Right cardiac atrium (tissue), 5 donors: ENCODE measurements at regions not wholly inside any gene's neighbourhood (a gene's known extent, or its start where the extent isn't known, plus 50 kb on each side); places are given as distances from the start of the nearest gene placed in this dataset.
"Not testable (repeated sequence)": the region's sequence is repeated elsewhere in the genome, so short reads cannot be mapped to it uniquely, and the experiment has no call there.

Experiments used
- ATAC-seq, 2 donors: fragments of 200-7000 bp; cut with Tn5 transposase; one replicate each; pipeline versions ENCODE4 v1.8.0 to v1.9.1; 2020; ENCODE audit warnings: moderate library complexity in 2 of 2, mild to moderate bottlenecking in 1 of 2
- DNase-seq, 3 donors: peaks; one replicate each; pipeline ENCODE4 v3.0.0-alpha.2; 2020
- H3K27ac ChIP-seq: one replicate; pipeline ENCODE4 v1.5.1; 2013; ENCODE audit warnings: mild to moderate bottlenecking, low read length, control low read depth, moderate library complexity
- H3K27me3 ChIP-seq: one replicate; pipeline ENCODE4 v1.6.1; 2013; ENCODE audit not compliant: control insufficient read depth, insufficient read depth
- H3K4me1 ChIP-seq: one replicate; pipeline ENCODE4 v1.6.1; 2013; ENCODE audit warnings: low read length; ENCODE audit not compliant: control insufficient read depth, insufficient read depth
- H3K4me3 ChIP-seq: one replicate; pipeline ENCODE4 v1.5.1; 2013; ENCODE audit warnings: low read length, control low read depth
- H3K9me3 ChIP-seq: one replicate; pipeline ENCODE4 v1.6.1; 2013; ENCODE audit warnings: low read length; ENCODE audit not compliant: control insufficient read depth
- WGBS: extraction: QIAGEN DNeasy Blood & Tissue Kit; methylation state at CpG from one replicate; pipeline ENCODE4 v1.1.7; 2013; 5-methylcytosine and 5-hydroxymethylcytosine counted together
- intact Hi-C, 4 donors: fragments of 100-400 bp; cut with DNase I; formaldehyde crosslinking; loops; one replicate each; pipeline versions ENCODE4 v1.11.0 to v1.14.0; 2022 to 2023
- donor health status: healthy with polysubstance abuse.
- donor health status: DM: no; HTN: yes; CAD: no.
- donor health status: DM: no; HTN: no; CAD: no.
- donor health status: DM: no; HTN: yes; CAD: no; lungs with severe emphysema.
- donor health status: DM: yes; HTN: yes; CAD: no.

DNA sequence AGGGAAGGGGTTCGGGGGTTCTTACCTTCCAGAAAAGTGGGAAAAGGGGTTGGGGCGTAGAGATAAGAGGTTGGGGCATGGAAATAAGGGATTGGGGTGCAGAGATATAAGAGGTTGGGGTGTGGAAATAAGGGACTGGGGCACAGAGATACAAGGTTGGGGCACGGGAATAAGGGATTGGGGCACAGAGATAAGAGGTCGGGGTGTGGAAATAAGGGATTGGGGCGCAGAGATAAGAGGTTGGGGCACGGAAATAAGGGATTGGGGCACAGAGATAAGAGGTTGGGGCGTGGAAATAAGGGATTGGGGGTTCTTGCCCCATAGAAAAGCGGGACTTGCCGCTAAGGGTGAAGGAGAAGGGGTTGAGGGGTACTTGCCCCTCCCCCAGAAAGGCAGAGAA, 183.9 kb downstream of the CD83 start:
- H3K9me3 ChIP-seq, H3K27ac ChIP-seq, ATAC-seq, H3K27me3 ChIP-seq, DNase-seq, intact Hi-C loops, H3K4me3 ChIP-seq, H3K4me1 ChIP-seq: not testable (repeated sequence)
- WGBS: 88% methylated on average over 9 of the region's 9 CpGs

DNA sequence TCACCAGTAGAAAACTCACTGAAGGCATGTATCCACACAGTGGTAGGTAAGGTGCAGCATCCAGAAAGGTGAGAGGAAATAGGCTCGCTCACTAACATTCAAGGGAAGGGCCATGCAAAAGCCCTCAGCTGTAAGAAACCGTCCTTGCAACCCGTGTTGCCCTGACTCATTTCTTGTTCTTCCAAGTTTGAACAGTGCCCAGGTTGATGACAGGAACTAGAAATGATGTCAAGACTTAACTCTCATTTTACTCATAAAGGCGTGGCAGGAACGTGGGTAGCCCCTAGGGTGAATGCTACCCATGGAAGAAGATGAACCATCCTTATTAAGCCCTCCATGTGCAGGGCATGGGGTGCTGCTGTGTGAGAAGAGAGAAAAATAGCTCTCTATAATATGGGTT, 187.6 kb downstream of the CD83 start:
- H3K4me3 ChIP-seq: no peak overlapping the region
- no peaks in the 10 kb centered on the region for H3K4me1 ChIP-seq
- H3K27ac ChIP-seq: no peak overlapping the region
- no peak for ATAC-seq
- intact Hi-C loops: no loop called here
- no peaks in the 10 kb centered on the region for H3K27me3 ChIP-seq
- no peaks in the 10 kb centered on the region for H3K9me3 ChIP-seq
- 88% methylated on average over 5 of the region's 5 CpGs for WGBS
- DNase-seq: no peak

DNA sequence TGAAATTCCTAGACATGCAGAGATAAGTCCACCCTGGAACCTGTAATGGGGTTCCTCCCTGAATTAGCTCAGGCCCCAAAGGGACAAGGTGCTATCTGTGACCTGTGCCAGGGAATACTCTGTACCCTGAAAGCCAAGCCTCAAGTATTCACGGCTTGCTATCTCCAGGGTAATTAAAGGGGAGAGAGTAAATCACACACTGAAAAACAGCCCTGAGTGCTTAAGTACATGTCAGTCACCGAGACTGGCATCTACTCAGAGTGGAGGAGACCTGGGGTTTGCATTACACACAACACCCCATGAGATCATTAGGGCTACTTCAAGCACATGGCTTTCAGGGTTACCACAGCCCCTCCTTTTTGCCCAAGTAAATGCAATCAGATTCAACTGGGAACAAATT, 188.1 kb downstream of the CD83 start:
- no peak overlapping the region for H3K27ac ChIP-seq
- no peaks in the 10 kb centered on the region for H3K27me3 ChIP-seq
- WGBS: 66% methylated on average over 2 of the region's 2 CpGs
- H3K9me3 ChIP-seq: no peaks in the 10 kb centered on the region
- H3K4me1 ChIP-seq: no peaks in the 10 kb centered on the region
- no peak overlapping the region for H3K4me3 ChIP-seq
- DNase-seq: no peak
- intact Hi-C loops: no loop called here
- peak; percentile 40 to 57 for ATAC-seq

DNA sequence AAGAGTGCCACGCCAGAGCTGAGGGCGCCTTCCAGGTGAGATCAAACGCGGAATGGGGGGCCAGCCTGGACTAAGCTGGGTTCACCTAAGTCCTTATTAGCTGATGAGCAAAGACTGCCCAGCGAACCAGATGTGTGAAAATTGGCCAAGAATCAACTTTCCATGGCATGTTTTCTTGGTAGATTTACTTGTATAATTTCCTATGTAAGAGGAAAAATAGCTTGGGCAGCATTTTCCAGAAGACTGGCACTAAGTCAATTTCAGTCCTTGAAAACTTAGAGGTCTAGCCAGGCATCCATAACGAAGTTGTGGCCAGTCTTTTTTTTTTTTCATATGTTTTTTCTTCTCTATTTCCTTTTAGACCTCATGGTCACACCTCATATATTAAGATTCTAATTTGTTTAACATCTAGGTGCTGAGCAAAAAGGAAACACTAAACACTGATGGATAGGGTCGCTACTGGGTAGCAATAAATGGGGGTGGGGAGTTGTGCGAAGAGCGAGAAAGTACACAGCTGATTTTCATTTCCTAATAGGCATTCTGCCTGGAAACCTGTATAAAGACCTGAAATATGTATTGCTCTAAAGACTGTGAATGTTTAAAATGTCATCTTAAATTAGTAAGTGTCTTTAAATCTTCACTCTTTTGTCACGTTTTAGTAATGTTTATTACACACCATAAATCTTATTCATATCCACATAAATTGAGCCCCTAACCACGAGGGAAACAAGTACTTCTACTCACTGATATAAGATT, 188.8 kb downstream of the CD83 start:
- H3K4me3 ChIP-seq: no peak overlapping the region
- H3K27ac ChIP-seq: no peak overlapping the region
- intact Hi-C loops: no loop called here

DNA sequence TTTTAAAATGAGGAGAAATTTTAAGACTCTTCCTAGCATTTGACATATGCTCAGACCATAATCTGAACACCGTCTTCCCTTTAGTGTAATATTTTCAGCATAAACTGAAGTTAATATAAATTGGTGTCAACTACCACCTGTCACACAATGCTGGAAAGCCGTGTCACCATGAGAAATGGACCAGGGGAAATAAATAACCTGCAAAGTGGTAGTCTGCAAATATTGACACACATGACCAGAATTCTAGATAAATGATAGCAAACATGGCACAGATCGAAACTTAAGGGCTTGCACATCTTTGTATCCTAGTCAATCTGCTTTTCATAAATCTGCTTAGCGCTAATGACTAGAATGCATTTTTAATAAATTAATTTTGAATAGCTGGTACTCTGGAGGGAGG, 191.9 kb downstream of the CD83 start:
- no peaks in the 10 kb centered on the region for H3K27me3 ChIP-seq
- H3K4me3 ChIP-seq: no peak overlapping the region
- 94% methylated on average over 4 of the region's 4 CpGs for WGBS
- no peak overlapping the region for H3K27ac ChIP-seq
- no peaks in the 10 kb centered on the region for H3K4me1 ChIP-seq
- DNase-seq: no peak
- no peaks in the 10 kb centered on the region for H3K9me3 ChIP-seq
- ATAC-seq: no peak
- intact Hi-C loops: no loop called here

More for the DNA sequence above, 188.8 kb downstream of the CD83 start:
- Histone ChIP-seq H3K27me3 (no peaks in the 10 kb centered on the region), H3K9me3 (no peaks in the 10 kb centered on the region), H3K4me1 (no peaks in the 10 kb centered on the region)
- ATAC-seq (peak in 1 of 2 donors; percentile 18), DNase-seq (no peak)
- WGBS: 64% methylated on average over 11 of the region's 11 CpGs

DNA sequence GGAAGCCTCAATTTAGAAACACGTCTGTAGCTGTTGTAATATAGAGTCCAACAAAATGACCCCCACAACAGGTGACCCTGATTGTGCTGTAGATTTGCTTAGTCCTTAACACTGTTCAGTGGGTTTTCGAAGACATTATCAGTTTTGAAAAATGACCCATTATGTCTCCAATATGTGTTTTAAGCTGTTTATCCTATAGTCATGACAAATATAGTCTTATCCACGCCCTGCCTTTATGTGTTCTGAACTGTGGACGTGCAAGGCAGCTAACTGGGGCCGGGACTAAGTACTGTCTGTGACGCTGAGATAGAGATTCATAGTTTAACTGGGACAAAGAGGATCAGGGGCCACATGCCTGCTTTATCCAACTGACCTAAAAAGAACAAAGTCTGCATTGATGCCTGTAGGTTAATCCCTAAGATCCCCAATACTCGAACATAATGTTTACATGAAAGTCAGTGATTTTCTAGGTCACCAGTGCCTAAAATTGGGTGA, 192.4 kb downstream of the CD83 start:
- WGBS: 89% methylated on average over 7 of the region's 7 CpGs
- Histone ChIP-seq H3K27ac (no peak overlapping the region), H3K9me3 (no peaks in the 10 kb centered on the region), H3K27me3 (no peaks in the 10 kb centered on the region), H3K4me1 (no peaks in the 10 kb centered on the region), H3K4me3 (no peak overlapping the region)
- intact Hi-C loops: no loop called here
- ATAC-seq (no peak), DNase-seq (no peak)

DNA sequence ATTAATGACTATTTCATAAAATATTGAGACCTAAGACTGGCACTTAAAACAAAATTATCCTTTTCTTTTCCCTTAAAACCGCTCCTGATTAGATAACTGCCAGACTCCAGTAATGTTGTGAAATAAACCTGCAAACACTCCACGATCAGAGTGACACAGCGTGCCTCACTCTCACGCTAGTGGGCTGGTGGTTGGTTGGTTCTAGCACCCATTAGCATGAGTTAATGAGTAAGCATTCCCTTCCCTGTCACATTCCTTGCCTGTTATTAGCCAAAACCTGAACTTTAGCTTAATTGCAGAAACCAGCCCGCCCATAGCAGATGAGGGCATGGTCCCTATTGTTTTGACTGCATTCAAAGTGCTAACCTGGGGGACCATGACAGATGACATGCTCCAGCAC, 193.4 kb downstream of the CD83 start:
- Histone ChIP-seq H3K4me3 (no peak overlapping the region), H3K27ac (no peak overlapping the region), H3K4me1 (no peaks in the 10 kb centered on the region), H3K27me3 (no peaks in the 10 kb centered on the region), H3K9me3 (no peaks in the 10 kb centered on the region)
- intact Hi-C loops: no loop called here
- no peak for ATAC-seq
- DNase-seq: no peak
- WGBS: 79% methylated on average over 5 of the region's 5 CpGs

DNA sequence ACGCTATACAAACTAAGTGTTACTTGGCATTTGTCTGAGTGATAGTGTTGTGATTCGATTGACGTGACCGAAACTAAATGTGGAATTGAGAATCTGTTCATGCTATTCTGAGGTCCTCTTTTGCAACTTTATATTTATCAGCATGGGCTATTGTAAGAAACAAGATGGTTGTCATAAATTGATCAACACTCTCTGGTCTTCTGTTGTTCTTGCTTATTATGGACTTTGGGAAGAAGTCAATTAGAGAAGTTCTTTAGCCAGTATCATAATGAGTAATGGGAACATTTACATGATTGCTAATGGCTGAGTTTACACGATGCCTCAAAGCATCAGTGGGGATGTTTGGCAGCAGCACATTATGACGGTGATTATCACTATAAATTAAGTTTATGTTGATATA, 195.0 kb downstream of the CD83 start:
- Histone ChIP-seq H3K4me3 (no peak overlapping the region), H3K4me1 (no peaks in the 10 kb centered on the region), H3K9me3 (no peaks in the 10 kb centered on the region), H3K27me3 (no peaks in the 10 kb centered on the region), H3K27ac (no peak overlapping the region)
- 77% methylated on average over 6 of the region's 6 CpGs for WGBS
- intact Hi-C loops: no loop called here
- no peak for DNase-seq
- ATAC-seq: no peak

DNA sequence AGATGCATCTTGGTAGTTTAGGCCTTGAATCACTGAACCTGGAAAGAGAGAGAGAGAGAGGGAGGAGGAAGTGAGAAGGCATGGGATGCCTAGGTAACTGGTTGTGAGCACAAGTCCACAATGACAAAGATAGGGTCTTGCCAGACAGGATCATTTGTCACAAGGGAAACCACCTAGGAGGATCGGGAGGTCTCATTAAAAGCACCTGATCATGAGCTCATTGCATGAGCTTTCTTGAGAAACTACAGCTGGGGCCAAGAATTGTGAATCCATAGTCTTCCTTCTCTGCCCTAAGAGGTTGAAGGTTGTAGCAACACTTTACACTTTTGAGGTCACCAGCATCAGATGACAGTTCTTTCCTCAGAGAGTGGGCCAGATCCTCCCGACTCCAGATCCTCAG, 195.7 kb downstream of the CD83 start:
- intact Hi-C loops: no loop called here

DNA sequence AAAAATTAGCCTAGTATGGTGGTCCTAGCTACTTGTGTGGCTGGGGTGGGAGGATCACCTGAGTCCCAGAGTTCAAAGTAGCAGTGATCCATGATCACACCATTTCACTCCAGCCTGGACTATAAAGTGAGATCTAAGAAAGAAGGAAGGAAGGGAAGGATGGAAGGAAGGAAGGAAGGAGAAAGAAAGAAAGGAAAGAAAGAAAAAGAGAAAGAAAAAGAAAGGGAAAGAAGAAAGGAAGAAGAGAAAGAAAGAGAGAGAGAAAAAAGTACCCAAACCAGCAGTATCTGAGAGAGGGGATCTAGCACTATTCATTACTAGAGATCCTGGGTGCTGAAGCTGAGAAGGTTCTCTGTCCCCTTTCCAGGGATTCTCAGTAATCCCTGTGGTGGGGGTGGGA, 197.8 kb downstream of the CD83 start:
- no peaks in the 10 kb centered on the region for H3K27me3 ChIP-seq
- no peak for DNase-seq
- no peak for ATAC-seq

More for the DNA sequence above, 195.7 kb downstream of the CD83 start:
- no peaks in the 10 kb centered on the region for H3K4me1 ChIP-seq
- no peak overlapping the region for H3K4me3 ChIP-seq
- H3K27me3 ChIP-seq: no peaks in the 10 kb centered on the region
- ATAC-seq (no peak), DNase-seq (no peak)
- H3K9me3 ChIP-seq: no peaks in the 10 kb centered on the region
- WGBS: over 99% methylated on average over 2 of the region's 2 CpGs
- H3K27ac ChIP-seq: no peak overlapping the region

DNA sequence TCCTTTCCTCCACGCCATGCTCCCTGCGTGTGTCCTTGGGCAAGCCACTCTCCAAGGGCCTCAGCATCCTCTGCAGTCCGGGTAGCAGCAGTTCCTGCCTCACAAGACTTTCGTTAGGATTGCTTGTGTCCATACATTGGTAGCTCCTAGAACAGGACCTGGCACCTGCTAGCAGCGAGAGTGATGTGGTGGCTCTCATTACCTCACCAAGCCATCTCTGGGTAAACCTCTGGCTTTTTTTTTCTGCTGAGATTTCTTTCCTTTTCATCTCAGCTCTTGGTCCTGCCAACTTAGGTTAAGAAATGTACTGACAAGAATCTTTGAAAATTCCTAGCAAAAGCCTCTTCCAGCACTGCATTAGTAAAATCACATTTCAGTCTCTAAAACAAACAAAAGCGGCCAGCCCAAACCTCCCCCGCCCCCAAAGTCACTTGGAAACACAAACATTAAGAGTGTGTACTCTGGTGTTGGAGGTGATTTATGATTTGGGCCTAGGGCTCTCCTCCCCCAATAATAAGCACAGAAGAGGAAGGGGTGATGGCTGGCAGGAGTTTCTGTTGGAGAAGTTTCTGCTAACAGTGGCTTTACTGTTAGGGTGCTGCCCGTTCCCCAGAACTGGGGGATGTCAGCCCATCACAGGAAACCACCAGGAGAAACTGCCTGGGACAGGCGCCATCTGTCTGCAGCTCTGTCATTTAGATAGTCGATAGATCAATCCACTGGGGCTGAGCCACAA, 199.2 kb downstream of the CD83 start:
- WGBS: 69% methylated on average over 10 of the region's 10 CpGs
- Histone ChIP-seq H3K4me3 (no peak overlapping the region), H3K9me3 (no peaks in the 10 kb centered on the region), H3K27ac (no peak overlapping the region), H3K27me3 (no peaks in the 10 kb centered on the region), H3K4me1 (no peaks in the 10 kb centered on the region)
- intact Hi-C loops: no loop called here
- ATAC-seq: no peak
- no peak for DNase-seq

More for the DNA sequence above, 197.8 kb downstream of the CD83 start:
- Histone ChIP-seq H3K27ac (no peak overlapping the region), H3K4me3 (no peak overlapping the region), H3K4me1 (no peaks in the 10 kb centered on the region), H3K9me3 (no peaks in the 10 kb centered on the region)
- intact Hi-C loops: no loop called here
